Fibroblast of pulmonary artery (primary cell): ENCODE measurements at regions not wholly inside any gene's neighbourhood (a gene's known extent, or its start where the extent isn't known, plus 50 kb on each side); places are given as distances from the start of the nearest gene placed in this dataset.

ENCODE experiments used
- DNase-seq: peaks from one replicate; pipeline ENCODE4 v3.0.0-alpha.2; 2010; ENCODE audit warnings: low read depth
- H3K4me3 ChIP-seq: replicated peaks from 2 replicates; pipeline ENCODE4 v1.5.1; 2011; ENCODE audit warnings: low read depth, mild to moderate bottlenecking, control low read depth, low read length, moderate library complexity
- CTCF ChIP-seq: IDR thresholded peaks from 2 replicates; pipeline ENCODE4 v1.5.1; 2011; ENCODE audit warnings: mild to moderate bottlenecking, control low read depth, low read length, inconsistent platforms; ENCODE audit errors: missing control alignments

- no peak for TF ChIP-seq CTCF
- no peak for DNase-seq
- no peak overlapping the region for H3K4me3 ChIP-seq
Observed at GRCh38 chr19:30077851-30078355, 135.9 kb downstream of the URI1 start.

GRCh38 chr19:30078381-30078910 lies 136.4 kb downstream of the URI1 start:
- no peak for TF ChIP-seq CTCF
- no peak for DNase-seq
- H3K4me3 ChIP-seq = no peak overlapping the region

DNA sequence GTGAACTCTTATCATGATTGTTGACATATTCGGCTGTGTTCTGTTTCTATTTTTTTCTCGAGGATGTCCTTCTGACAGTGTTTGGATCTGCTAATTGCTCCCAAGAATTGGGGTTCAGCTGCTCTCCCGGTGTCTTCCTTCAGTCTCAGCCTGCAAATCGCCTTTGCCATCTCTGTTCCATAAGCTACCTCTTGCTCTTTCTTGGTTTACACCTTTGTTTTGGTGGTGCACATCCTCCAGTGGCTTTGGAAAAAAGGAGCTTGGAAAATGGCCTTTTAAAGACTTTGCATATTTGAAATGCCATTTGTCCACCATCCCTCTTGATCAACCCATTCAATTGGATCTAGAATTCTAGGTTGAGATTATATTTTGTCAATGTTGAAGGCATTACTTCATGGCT lies 137.2 kb downstream of the URI1 start:
- no peak for TF ChIP-seq CTCF
- H3K4me3 ChIP-seq = no peak overlapping the region
- no peak for DNase-seq

- DNase-seq = no peak
- no peak for TF ChIP-seq CTCF
- no peak overlapping the region for H3K4me3 ChIP-seq
Observed at GRCh38 chr19:30082168-30082567, 140.1 kb downstream of the URI1 start.

DNA sequence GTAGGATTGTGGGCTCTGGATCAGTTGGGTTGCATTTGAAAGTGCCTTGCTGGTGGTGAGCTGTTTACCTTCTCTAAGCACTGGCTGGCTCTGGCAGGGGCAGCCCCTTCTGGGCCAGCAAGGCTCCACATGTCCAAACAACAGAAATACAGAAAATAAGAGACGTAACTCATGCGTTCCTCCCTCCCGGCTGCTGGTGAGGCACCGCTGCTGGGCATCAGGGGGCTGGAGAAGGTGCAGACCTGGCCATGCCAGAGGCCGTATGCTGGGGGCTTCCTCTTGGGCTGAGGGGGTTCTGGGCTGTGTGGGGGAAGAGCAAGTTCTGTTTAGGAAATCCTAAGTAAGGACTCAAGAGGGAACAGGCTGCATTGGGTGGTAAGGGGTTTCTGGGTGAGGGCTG lies 140.6 kb downstream of the URI1 start:
- no peak for TF ChIP-seq CTCF
- no peak overlapping the region for H3K4me3 ChIP-seq
- DNase-seq = no peak

DNA sequence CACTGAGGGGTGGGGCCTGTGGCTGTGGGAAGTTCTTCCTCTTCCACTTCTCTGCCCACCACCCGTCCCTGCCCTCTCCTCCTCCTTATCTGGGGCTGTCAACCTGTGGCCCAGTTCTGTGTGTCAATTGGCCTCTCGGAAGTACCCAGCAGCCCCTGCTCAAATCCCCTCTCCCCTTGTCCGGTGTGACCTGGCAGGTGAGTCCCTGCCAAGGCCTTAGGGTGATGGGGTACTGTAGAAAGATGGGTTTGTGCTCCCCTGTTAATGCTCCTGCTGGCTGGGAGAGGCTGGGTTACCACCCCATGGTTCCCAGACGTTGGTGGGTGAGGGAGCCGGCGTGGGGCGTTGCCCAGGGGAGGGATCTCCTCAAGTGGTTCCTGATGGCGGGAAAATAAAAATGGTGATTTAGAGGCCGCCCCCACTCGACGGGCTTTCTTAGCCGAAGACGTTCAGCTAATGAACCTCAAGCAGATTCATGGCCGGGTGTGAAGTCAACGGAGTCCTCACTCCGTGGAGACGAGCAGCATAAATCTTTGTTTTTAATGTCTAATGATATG lies 141.2 kb downstream of the URI1 start:
- H3K4me3 ChIP-seq = no peak overlapping the region
- no peak for TF ChIP-seq CTCF
- no peak for DNase-seq

DNA sequence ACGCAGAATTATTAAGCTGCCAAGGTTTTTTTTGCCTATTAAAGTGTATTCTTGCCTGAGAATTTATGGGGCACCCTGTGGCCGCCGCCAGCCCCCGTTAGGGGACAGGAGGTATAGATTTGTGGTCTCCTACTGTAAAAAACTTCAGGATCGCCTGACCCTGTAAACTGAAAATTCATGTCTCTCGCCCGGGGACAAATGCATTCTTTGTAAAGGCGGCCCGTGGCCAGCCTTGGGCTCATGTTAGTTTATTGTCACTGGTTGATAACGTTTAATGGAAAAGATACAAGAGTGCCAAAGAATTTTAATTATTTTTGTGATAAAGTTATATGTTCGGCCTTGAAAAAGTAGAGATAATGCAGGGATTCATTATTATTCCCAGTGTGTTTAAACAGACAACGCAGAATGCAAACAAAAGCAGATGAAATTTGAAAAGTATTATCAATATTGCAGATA lies 141.7 kb downstream of the URI1 start:
- H3K4me3 ChIP-seq = no peak overlapping the region
- no peak for TF ChIP-seq CTCF
- no peak for DNase-seq
